Mucosa of rectum (tissue), 2 donors: ENCODE measurements at regions not wholly inside any gene's neighbourhood (a gene's known extent, or its start where the extent isn't known, plus 50 kb on each side); places are given as distances from the start of the nearest gene placed in this dataset.

ENCODE experiments used
- H3K27ac ChIP-seq, 2 donors: one replicate each; pipeline ENCODE4 v1.7.0; 2013; ENCODE audit warnings: inconsistent platforms in 2 of 2, low read depth in 2 of 2, low read length in 2 of 2
- H3K27me3 ChIP-seq, 2 donors: one replicate each; pipeline ENCODE4 v1.7.0; 2013; ENCODE audit warnings: low read length in 2 of 2; ENCODE audit not compliant: control insufficient read depth in 2 of 2, insufficient read depth in 2 of 2
- H3K36me3 ChIP-seq, 2 donors: one replicate each; pipeline ENCODE4 v1.7.0; 2013; ENCODE audit warnings: low read length in 2 of 2; ENCODE audit not compliant: control insufficient read depth in 2 of 2, insufficient read depth in 2 of 2
- H3K4me1 ChIP-seq, 2 donors: one replicate each; pipeline ENCODE4 v1.7.0; 2013; ENCODE audit warnings: low read length in 2 of 2, mild to moderate bottlenecking in 1 of 2; ENCODE audit not compliant: control insufficient read depth in 2 of 2, insufficient read depth in 2 of 2
- H3K4me3 ChIP-seq, 2 donors: one replicate each; pipeline ENCODE4 v1.7.0; 2013; ENCODE audit warnings: low read length in 2 of 2
- H3K9ac ChIP-seq, 2 donors: one replicate each; pipeline ENCODE4 v1.7.0; 2013; ENCODE audit warnings: low read length in 2 of 2, low read depth in 1 of 2, mild to moderate bottlenecking in 1 of 2
- H3K9me3 ChIP-seq, 2 donors: one replicate each; pipeline ENCODE4 v1.7.0; 2013; ENCODE audit warnings: low read length in 2 of 2; ENCODE audit not compliant: control insufficient read depth in 2 of 2
- donor health status: healthy.
- donor health status: Normal muscosa, but diverticular disease.

- Histone ChIP-seq H3K9me3 (no peaks in the 10 kb centered on the region), H3K9ac (no peak overlapping the region), H3K4me3 (no peak overlapping the region), H3K4me1 (peaks cover 7 to 12% of the 10 kb centered on the region in 2 donors), H3K27me3 (no peaks in the 10 kb centered on the region), H3K36me3 (peaks cover 9 to 11% of the 10 kb centered on the region in 2 donors), H3K27ac (no peak overlapping the region)
Observed at GRCh38 chr3:72436863-72437592, 411.2 kb downstream of the SHQ1 start.

- no peaks in the 10 kb centered on the region for H3K4me1 ChIP-seq
Observed at GRCh38 chr3:72434296-72434695, 413.9 kb downstream of the SHQ1 start.

GRCh38 chr3:72432246-72432645, 416.0 kb downstream of the SHQ1 start:
- H3K4me3 ChIP-seq, result no peak overlapping the region
- H3K4me1 ChIP-seq, result no peaks in the 10 kb centered on the region
- H3K27ac ChIP-seq, result no peak overlapping the region
- H3K9me3 ChIP-seq, result no peaks in the 10 kb centered on the region
- H3K27me3 ChIP-seq, result no peaks in the 10 kb centered on the region
- no peak overlapping the region for H3K9ac ChIP-seq
- peaks cover 0 to 4% of the 10 kb centered on the region in 2 donors for H3K36me3 ChIP-seq

More at GRCh38 chr3:72434296-72434695, 413.9 kb downstream of the SHQ1 start:
- no peaks in the 10 kb centered on the region for H3K27me3 ChIP-seq
- H3K9ac ChIP-seq, result no peak overlapping the region
- peaks cover 5 to 9% of the 10 kb centered on the region in 2 donors for H3K36me3 ChIP-seq
- no peak overlapping the region for H3K27ac ChIP-seq
- no peaks in the 10 kb centered on the region for H3K9me3 ChIP-seq
- H3K4me3 ChIP-seq, result no peak overlapping the region

GRCh38 chr3:72429589-72430353, 418.5 kb downstream of the SHQ1 start:
- H3K4me1 ChIP-seq, result peaks cover 0 to 4% of the 10 kb centered on the region in 2 donors
- no peaks in the 10 kb centered on the region for H3K9me3 ChIP-seq
- H3K36me3 ChIP-seq, result peaks cover 0 to 4% of the 10 kb centered on the region in 2 donors
- H3K4me3 ChIP-seq, result no peak overlapping the region
- no peaks in the 10 kb centered on the region for H3K27me3 ChIP-seq
- no peak overlapping the region for H3K9ac ChIP-seq
- no peak overlapping the region for H3K27ac ChIP-seq

GRCh38 chr3:72428803-72429202, 419.4 kb downstream of the SHQ1 start:
- Histone ChIP-seq H3K27me3 (no peaks in the 10 kb centered on the region), H3K9ac (no peak overlapping the region), H3K36me3 (no peaks in the 10 kb centered on the region), H3K27ac (no peak overlapping the region), H3K9me3 (no peaks in the 10 kb centered on the region), H3K4me3 (no peak overlapping the region), H3K4me1 (peaks cover 0 to 4% of the 10 kb centered on the region in 2 donors)

- no peaks in the 10 kb centered on the region for H3K9me3 ChIP-seq
- H3K27ac ChIP-seq, result no peak overlapping the region
- H3K4me3 ChIP-seq, result no peak overlapping the region
- peaks cover 0 to 4% of the 10 kb centered on the region in 2 donors for H3K4me1 ChIP-seq
- H3K36me3 ChIP-seq, result no peaks in the 10 kb centered on the region
- no peak overlapping the region for H3K9ac ChIP-seq
- no peaks in the 10 kb centered on the region for H3K27me3 ChIP-seq
Observed at GRCh38 chr3:72427624-72428023, 420.6 kb downstream of the SHQ1 start.

GRCh38 chr3:72426618-72427397, 421.4 kb downstream of the SHQ1 start:
- no peaks in the 10 kb centered on the region for H3K27me3 ChIP-seq
- peaks cover 0 to 4% of the 10 kb centered on the region in 2 donors for H3K4me1 ChIP-seq
- H3K4me3 ChIP-seq, result no peak overlapping the region
- H3K36me3 ChIP-seq, result no peaks in the 10 kb centered on the region
- H3K9me3 ChIP-seq, result no peaks in the 10 kb centered on the region
- H3K27ac ChIP-seq, result no peak overlapping the region
- H3K9ac ChIP-seq, result no peak overlapping the region

- Histone ChIP-seq H3K4me1 (peaks cover 0 to 4% of the 10 kb centered on the region in 2 donors), H3K4me3 (no peak overlapping the region), H3K9me3 (no peaks in the 10 kb centered on the region), H3K9ac (no peak overlapping the region), H3K27ac (no peak overlapping the region), H3K27me3 (no peaks in the 10 kb centered on the region), H3K36me3 (no peaks in the 10 kb centered on the region)
Observed at GRCh38 chr3:72423643-72424042, 424.6 kb downstream of the SHQ1 start.

- H3K27ac ChIP-seq, result no peak overlapping the region
- no peaks in the 10 kb centered on the region for H3K9me3 ChIP-seq
- H3K9ac ChIP-seq, result no peak overlapping the region
- no peaks in the 10 kb centered on the region for H3K36me3 ChIP-seq
- H3K4me3 ChIP-seq, result no peak overlapping the region
- H3K27me3 ChIP-seq, result no peaks in the 10 kb centered on the region
- peaks cover 0 to 4% of the 10 kb centered on the region in 2 donors for H3K4me1 ChIP-seq
Observed at GRCh38 chr3:72421786-72422185, 426.5 kb downstream of the SHQ1 start.

GRCh38 chr3:72421126-72421525, 427.1 kb downstream of the SHQ1 start:
- no peaks in the 10 kb centered on the region for H3K9me3 ChIP-seq
- H3K27ac ChIP-seq, result no peak overlapping the region
- no peak overlapping the region for H3K9ac ChIP-seq
- H3K4me1 ChIP-seq, result peaks cover 0 to 2% of the 10 kb centered on the region in 2 donors
- H3K36me3 ChIP-seq, result no peaks in the 10 kb centered on the region
- H3K4me3 ChIP-seq, result no peak overlapping the region
- no peaks in the 10 kb centered on the region for H3K27me3 ChIP-seq
